ENCODE measurements at regions not wholly inside any gene's neighbourhood (a gene's known extent, or its start where the extent isn't known, plus 50 kb on each side); places are given as distances from the start of the nearest gene placed in this dataset.

DNA sequence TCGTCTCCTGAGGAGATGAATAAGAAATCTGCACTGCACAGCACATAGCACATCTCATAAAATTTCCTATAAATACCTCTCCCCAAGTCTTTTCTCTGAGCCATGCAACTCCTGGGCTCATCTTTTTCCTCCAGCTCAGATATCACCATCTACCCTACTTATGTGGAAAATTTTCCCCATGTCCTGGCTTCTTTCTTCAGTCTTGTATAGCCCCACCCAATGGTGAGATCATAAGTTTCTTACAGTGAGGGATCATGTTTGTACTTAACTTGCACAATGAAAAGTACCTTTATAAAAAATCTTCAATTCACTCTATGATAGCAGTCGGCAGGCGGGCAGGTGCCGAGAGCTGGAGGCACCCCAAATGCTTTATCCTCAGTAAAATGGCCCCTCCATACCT, 198.6 kb upstream of the S100G start:
- no peak for TF ChIP-seq POLR2A (IDR thresholded peaks at IDR 0.05)
- TF ChIP-seq, protein P1, sequence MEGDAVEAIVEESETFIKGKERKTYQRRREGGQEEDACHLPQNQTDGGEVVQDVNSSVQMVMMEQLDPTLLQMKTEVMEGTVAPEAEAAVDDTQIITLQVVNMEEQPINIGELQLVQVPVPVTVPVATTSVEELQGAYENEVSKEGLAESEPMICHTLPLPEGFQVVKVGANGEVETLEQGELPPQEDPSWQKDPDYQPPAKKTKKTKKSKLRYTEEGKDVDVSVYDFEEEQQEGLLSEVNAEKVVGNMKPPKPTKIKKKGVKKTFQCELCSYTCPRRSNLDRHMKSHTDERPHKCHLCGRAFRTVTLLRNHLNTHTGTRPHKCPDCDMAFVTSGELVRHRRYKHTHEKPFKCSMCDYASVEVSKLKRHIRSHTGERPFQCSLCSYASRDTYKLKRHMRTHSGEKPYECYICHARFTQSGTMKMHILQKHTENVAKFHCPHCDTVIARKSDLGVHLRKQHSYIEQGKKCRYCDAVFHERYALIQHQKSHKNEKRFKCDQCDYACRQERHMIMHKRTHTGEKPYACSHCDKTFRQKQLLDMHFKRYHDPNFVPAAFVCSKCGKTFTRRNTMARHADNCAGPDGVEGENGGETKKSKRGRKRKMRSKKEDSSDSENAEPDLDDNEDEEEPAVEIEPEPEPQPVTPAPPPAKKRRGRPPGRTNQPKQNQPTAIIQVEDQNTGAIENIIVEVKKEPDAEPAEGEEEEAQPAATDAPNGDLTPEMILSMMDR (IDR thresholded peaks at IDR 0.05) = no peak
- no peaks in the 10 kb centered on the region for H3K9me3 ChIP-seq
- no peak for DNase-seq
- H3K27ac ChIP-seq = no peak overlapping the region
- intact Hi-C loops (cut with DNase I) = no loop called here
- H3K36me3 ChIP-seq = no peaks in the 10 kb centered on the region
- no peaks in the 10 kb centered on the region for H3K27me3 ChIP-seq
- H3K4me1 ChIP-seq = no peaks in the 10 kb centered on the region
- H3K4me3 ChIP-seq (replicated peaks in 1 of 3) = no peak overlapping the region
- WGBS, 2 donors = 83 to 96% methylated on average over 4 of the region's 4 CpGs

DNA sequence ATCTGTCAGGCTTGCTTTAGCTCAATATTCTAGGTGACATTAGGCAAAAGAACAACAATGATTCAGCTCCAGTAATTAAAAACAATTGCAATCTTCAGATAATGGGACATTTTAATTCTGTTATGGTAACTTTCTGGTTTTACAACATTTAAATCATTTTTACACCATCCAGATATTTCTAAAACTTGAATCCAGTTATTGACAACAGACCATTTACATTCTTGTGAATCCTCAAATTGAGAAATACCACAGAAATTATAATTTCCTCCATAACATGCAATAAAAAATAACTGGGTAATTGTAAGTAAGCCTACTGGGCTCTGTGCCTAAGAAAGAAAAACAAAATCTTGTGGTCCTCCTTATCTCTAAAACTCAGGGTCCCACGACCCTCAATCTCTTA, 195.0 kb upstream of the S100G start:
- Histone ChIP-seq H3K4me1 (no peaks in the 10 kb centered on the region), H3K36me3 (no peaks in the 10 kb centered on the region), H3K27me3 (no peaks in the 10 kb centered on the region), H3K9me3 (no peaks in the 10 kb centered on the region), H3K27ac (no peak overlapping the region), H3K4me3 (replicated peaks in 1 of 3) (no peak overlapping the region)
- TF ChIP-seq, protein P1 (IDR thresholded peaks at IDR 0.05) = no peak
- no peak for TF ChIP-seq POLR2A (IDR thresholded peaks at IDR 0.05)
- WGBS, 2 donors = 50 to 58% methylated on average over 1 of the region's 1 CpG
- intact Hi-C loops (cut with DNase I) = no loop called here
- no peak for DNase-seq

DNA sequence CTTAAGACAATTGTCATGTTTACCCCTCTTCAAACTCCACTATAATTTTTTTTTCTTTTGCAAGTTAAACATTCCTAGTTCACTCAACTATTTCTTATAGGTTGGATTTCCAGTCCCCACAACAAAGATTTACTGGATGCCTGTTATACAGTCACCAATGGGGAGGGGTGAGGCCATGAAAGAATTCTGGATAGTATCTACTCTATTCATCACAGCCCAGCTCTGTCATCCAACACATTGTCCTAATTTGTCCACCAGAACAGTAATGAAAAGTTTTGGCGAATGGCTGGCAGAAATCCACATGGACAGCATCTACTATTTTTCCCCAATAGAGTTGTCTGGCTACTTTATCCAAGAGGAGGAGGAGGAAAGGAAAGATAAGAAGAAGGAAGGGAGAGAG, 192.7 kb upstream of the S100G start:
- TF ChIP-seq POLR2A (IDR thresholded peaks at IDR 0.05) = no peak
- TF ChIP-seq, protein P1 (IDR thresholded peaks at IDR 0.05) = no peak
- intact Hi-C loops (cut with DNase I) = no loop called here
- no peak for DNase-seq
- Histone ChIP-seq H3K4me3 (replicated peaks in 1 of 3) (no peak overlapping the region), H3K27me3 (no peaks in the 10 kb centered on the region), H3K4me1 (no peaks in the 10 kb centered on the region), H3K27ac (no peak overlapping the region), H3K9me3 (no peaks in the 10 kb centered on the region), H3K36me3 (no peaks in the 10 kb centered on the region)
- WGBS, 2 donors = 59 to 67% methylated on average over 1 of the region's 1 CpG

DNA sequence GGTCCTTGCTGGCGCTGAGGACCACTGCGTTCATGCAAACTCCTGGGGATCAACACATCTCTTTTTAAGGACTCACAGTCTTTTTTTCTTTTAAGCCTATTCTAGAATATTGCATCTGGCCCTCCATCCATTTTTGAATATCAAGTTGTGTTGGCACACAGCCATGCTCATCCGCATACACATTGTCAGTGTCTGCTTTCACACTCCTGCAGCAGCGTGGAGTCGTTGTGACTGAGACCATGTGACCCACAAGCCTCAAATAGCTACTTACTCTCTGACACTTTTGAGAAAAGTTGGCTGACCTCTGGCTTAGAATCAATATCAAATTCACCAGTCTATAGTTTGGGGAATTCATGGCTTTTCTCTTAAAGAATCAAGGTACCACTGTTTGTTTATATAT, 191.8 kb upstream of the S100G start:
- Histone ChIP-seq H3K36me3 (no peaks in the 10 kb centered on the region), H3K9me3 (no peaks in the 10 kb centered on the region), H3K4me3 (replicated peaks in 1 of 3) (no peak overlapping the region), H3K27me3 (no peaks in the 10 kb centered on the region), H3K4me1 (no peaks in the 10 kb centered on the region), H3K27ac (no peak overlapping the region)
- TF ChIP-seq POLR2A (IDR thresholded peaks at IDR 0.05) = no peak
- TF ChIP-seq, protein P1 (IDR thresholded peaks at IDR 0.05) = no peak
- intact Hi-C loops (cut with DNase I) = no loop called here
- 81 to 82% methylated on average over 5 of the region's 5 CpGs for WGBS, 2 donors
- no peak for DNase-seq

- Histone ChIP-seq H3K4me1 (no peaks in the 10 kb centered on the region), H3K9me3 (no peaks in the 10 kb centered on the region), H3K27ac (no peak overlapping the region), H3K4me3 (replicated peaks in 1 of 3) (no peak overlapping the region), H3K36me3 (no peaks in the 10 kb centered on the region), H3K27me3 (no peaks in the 10 kb centered on the region)
- no peak for TF ChIP-seq POLR2A (IDR thresholded peaks at IDR 0.05)
- TF ChIP-seq, protein P1 (IDR thresholded peaks at IDR 0.05) = no peak
- intact Hi-C loops (cut with DNase I) = no loop called here
- WGBS, 2 donors = 66 to 79% methylated on average over 2 of the region's 2 CpGs
- no peak for DNase-seq
Observed at GRCh38 chrX:16459008-16459407, 190.9 kb upstream of the S100G start.

Measured in thyroid gland (tissue), 4 donors.